ENCODE measurements at regions not wholly inside any gene's neighbourhood (a gene's known extent, or its start where the extent isn't known, plus 50 kb on each side); places are given as distances from the start of the nearest gene placed in this dataset.
A peak's percentile ranks its signal among the peaks of the same experiment; 100 is the strongest.

DNA sequence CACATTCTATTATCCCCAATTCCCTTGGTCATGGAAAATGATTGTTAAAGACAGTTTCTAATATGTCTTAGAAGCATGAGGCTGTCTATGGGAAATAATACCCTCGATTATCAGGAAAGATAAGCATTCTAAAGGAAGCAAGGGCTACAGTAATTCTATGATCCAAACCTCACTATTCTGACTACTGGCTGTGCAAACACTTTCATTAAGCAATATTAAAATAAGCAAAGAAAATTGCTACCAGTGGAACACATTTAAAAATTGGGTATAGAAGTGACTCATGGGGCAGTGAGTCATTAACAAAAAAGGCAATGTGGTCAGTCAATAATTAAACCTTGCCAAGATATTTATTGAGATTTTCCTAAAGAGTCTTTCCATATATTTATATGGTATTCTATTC is 1415.2 kb upstream of the TENM4 start:
- intact Hi-C loops (cut with micrococcal nuclease) (loop anchor here (5.0 kb wide), 1 partner anchor 264 kb away; no protein-coding TSS in a partner anchor), dilution Hi-C loops (cut with MboI; ENCODE audit: extremely low pct_ligation_motif_present, low sequenced_read_pairs) (no loop called here)
- Histone ChIP-seq H3K27ac (ENCODE audit: insufficient read depth, low read depth, low read length) (no peak overlapping the region), H3K4me2 (ENCODE audit: insufficient read depth, low read length) (peak overlapping the region; percentile 44), H3K4me1 (ENCODE audit: control insufficient read depth, extremely low read depth, insufficient read depth, low read length) (peaks cover 26% of the 10 kb centered on the region), H4K20me1 (replicated peaks; ENCODE audit: control insufficient read depth, extremely low read depth, insufficient read depth, low read length) (no peaks in the 10 kb centered on the region), H3K4me3 (replicated peaks in 1 of 3; ENCODE audit: insufficient read depth in 1 of 3, low read depth in 1 of 3, low read length in 3 of 3) (no peak overlapping the region), H3K79me2 (ENCODE audit: control insufficient read depth, insufficient read depth, low read length) (no peaks in the 10 kb centered on the region), H2AFZ (ENCODE audit: low read depth, low read length) (no peak overlapping the region), H3K9me3 (replicated peaks; ENCODE audit: control insufficient read depth, insufficient read depth, low read length) (no peaks in the 10 kb centered on the region), H3K9me1 (replicated peaks; ENCODE audit: control insufficient read depth, extremely low read depth, insufficient read depth, low read length) (no peaks in the 10 kb centered on the region), H3K36me3 (ENCODE audit: control insufficient read depth in 2 of 2, extremely low read depth in 1 of 2, insufficient read depth in 2 of 2, low read length in 2 of 2) (no peaks in the 10 kb centered on the region), H3K9ac (replicated peaks; ENCODE audit: extremely low read depth, insufficient read depth, low read length) (no peak overlapping the region), H3K27me3 (ENCODE audit: control insufficient read depth in 2 of 2, insufficient read depth in 2 of 2, low read length in 2 of 2) (no peaks in the 10 kb centered on the region)
- BruUV-seq (replicated peaks), result no TSS peak
- no peak for TF ChIP-seq POLR2A (IDR thresholded peaks at IDR 0.05; ENCODE audit: low read depth, low read length)
- TF ChIP-seq MYC (IDR thresholded peaks at IDR 0.05; ENCODE audit: low read depth, low read length), result no peak
- TF ChIP-seq, protein P1, sequence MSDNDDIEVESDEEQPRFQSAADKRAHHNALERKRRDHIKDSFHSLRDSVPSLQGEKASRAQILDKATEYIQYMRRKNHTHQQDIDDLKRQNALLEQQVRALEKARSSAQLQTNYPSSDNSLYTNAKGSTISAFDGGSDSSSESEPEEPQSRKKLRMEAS (IDR thresholded peaks at IDR 0.05; ENCODE audit: insufficient read depth, insufficient read length), result no peak
- peak; percentile 84 for TF ChIP-seq GATA2 (IDR thresholded peaks at IDR 0.05; ENCODE audit: insufficient read depth, insufficient read length, low read depth, low read length)
- no peak for TF ChIP-seq EZH2 (IDR thresholded peaks at IDR 0.05; ENCODE audit: borderline replicate concordance, low read depth, low read length, severe bottlenecking)
- peak; percentile 74 for TF ChIP-seq JUN (IDR thresholded peaks at IDR 0.05; ENCODE audit: borderline replicate concordance, insufficient read depth, insufficient read length, low read depth)
- TF ChIP-seq POLR2AphosphoS5 (IDR thresholded peaks at IDR 0.05; ENCODE audit: insufficient read depth, low read depth, low read length), result no peak
- TF ChIP-seq, protein P2, sequence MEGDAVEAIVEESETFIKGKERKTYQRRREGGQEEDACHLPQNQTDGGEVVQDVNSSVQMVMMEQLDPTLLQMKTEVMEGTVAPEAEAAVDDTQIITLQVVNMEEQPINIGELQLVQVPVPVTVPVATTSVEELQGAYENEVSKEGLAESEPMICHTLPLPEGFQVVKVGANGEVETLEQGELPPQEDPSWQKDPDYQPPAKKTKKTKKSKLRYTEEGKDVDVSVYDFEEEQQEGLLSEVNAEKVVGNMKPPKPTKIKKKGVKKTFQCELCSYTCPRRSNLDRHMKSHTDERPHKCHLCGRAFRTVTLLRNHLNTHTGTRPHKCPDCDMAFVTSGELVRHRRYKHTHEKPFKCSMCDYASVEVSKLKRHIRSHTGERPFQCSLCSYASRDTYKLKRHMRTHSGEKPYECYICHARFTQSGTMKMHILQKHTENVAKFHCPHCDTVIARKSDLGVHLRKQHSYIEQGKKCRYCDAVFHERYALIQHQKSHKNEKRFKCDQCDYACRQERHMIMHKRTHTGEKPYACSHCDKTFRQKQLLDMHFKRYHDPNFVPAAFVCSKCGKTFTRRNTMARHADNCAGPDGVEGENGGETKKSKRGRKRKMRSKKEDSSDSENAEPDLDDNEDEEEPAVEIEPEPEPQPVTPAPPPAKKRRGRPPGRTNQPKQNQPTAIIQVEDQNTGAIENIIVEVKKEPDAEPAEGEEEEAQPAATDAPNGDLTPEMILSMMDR (IDR thresholded peaks at IDR 0.05; ENCODE audit: extremely low read depth in 1 of 2, insufficient read depth in 1 of 2, low read depth in 1 of 2, low read length in 2 of 2), result no peak
- TF ChIP-seq FOS (IDR thresholded peaks at IDR 0.05; ENCODE audit: borderline replicate concordance, insufficient read depth, low read length), result peak; percentile 80
- FAIRE-seq, result peak; percentile 70
- ChIA-PET CTCF (no interaction called here), POLR2A (no interaction called here)
- DNase-seq (ENCODE audit: low read depth, low spot score), result peak; percentile 67
